ENCODE measurements at regions not wholly inside any gene's neighbourhood (a gene's known extent, or its start where the extent isn't known, plus 50 kb on each side); places are given as distances from the start of the nearest gene placed in this dataset.

GRCh38 chr6:149132336-149132735 lies 185.2 kb upstream of the TAB2 start:
- H3K4me3 ChIP-seq (ENCODE audit: low read depth, low read length): no peak overlapping the region
- TF ChIP-seq, protein P1, sequence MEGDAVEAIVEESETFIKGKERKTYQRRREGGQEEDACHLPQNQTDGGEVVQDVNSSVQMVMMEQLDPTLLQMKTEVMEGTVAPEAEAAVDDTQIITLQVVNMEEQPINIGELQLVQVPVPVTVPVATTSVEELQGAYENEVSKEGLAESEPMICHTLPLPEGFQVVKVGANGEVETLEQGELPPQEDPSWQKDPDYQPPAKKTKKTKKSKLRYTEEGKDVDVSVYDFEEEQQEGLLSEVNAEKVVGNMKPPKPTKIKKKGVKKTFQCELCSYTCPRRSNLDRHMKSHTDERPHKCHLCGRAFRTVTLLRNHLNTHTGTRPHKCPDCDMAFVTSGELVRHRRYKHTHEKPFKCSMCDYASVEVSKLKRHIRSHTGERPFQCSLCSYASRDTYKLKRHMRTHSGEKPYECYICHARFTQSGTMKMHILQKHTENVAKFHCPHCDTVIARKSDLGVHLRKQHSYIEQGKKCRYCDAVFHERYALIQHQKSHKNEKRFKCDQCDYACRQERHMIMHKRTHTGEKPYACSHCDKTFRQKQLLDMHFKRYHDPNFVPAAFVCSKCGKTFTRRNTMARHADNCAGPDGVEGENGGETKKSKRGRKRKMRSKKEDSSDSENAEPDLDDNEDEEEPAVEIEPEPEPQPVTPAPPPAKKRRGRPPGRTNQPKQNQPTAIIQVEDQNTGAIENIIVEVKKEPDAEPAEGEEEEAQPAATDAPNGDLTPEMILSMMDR (IDR thresholded peaks at IDR 0.05; ENCODE audit: insufficient read depth, low read length): no peak
- no peak for DNase-seq (ENCODE audit: low read depth)

DNA sequence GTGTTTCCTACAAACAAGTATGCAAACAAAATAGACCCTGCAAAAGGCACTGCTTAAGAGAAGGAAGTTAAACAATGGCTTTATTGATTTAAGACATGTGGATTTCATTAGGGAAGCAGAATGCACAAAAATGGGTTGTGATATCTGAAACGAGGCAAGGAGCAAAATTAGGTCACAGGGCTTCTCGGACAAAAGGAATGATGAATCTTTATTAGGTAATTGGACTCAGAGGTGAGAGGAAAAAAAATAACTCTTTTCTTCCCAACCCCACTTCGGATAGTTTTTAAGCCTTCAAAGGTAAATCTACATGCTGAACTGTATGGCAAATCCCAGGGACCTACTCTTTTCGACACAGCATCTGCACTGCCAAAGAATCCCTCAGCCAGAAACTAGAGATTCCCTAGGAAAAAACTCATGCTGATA lies 183.0 kb upstream of the TAB2 start:
- no peak overlapping the region for H3K4me3 ChIP-seq (ENCODE audit: low read depth, low read length)
- TF ChIP-seq, protein P1 (IDR thresholded peaks at IDR 0.05; ENCODE audit: insufficient read depth, low read length): no peak
- DNase-seq (ENCODE audit: low read depth): peak; percentile 73

GRCh38 chr6:149135809-149136208 lies 181.7 kb upstream of the TAB2 start:
- no peak overlapping the region for H3K4me3 ChIP-seq (ENCODE audit: low read depth, low read length)
- no peak for DNase-seq (ENCODE audit: low read depth)
- TF ChIP-seq, protein P1 (IDR thresholded peaks at IDR 0.05; ENCODE audit: insufficient read depth, low read length): no peak

- no peak overlapping the region for H3K4me3 ChIP-seq (ENCODE audit: low read depth, low read length)
- TF ChIP-seq, protein P1 (IDR thresholded peaks at IDR 0.05; ENCODE audit: insufficient read depth, low read length): no peak
- DNase-seq (ENCODE audit: low read depth): no peak
Observed at GRCh38 chr6:149136273-149136912, 181.1 kb upstream of the TAB2 start.

- TF ChIP-seq, protein P1 (IDR thresholded peaks at IDR 0.05; ENCODE audit: insufficient read depth, low read length): no peak
- no peak for DNase-seq (ENCODE audit: low read depth)
- no peak overlapping the region for H3K4me3 ChIP-seq (ENCODE audit: low read depth, low read length)
Observed at GRCh38 chr6:149136913-149137286, 180.6 kb upstream of the TAB2 start.

- TF ChIP-seq, protein P1 (IDR thresholded peaks at IDR 0.05; ENCODE audit: insufficient read depth, low read length): no peak
- peak; percentile 45 for DNase-seq (ENCODE audit: low read depth)
- H3K4me3 ChIP-seq (ENCODE audit: low read depth, low read length): no peak overlapping the region
Observed at GRCh38 chr6:149137594-149137993, 179.9 kb upstream of the TAB2 start.

- no peak overlapping the region for H3K4me3 ChIP-seq (ENCODE audit: low read depth, low read length)
- no peak for DNase-seq (ENCODE audit: low read depth)
- TF ChIP-seq, protein P1 (IDR thresholded peaks at IDR 0.05; ENCODE audit: insufficient read depth, low read length): no peak
Observed at GRCh38 chr6:149138089-149138488, 179.4 kb upstream of the TAB2 start.
